ENCODE measurements at regions not wholly inside any gene's neighbourhood (a gene's known extent, or its start where the extent isn't known, plus 50 kb on each side); places are given as distances from the start of the nearest gene placed in this dataset.

DNA sequence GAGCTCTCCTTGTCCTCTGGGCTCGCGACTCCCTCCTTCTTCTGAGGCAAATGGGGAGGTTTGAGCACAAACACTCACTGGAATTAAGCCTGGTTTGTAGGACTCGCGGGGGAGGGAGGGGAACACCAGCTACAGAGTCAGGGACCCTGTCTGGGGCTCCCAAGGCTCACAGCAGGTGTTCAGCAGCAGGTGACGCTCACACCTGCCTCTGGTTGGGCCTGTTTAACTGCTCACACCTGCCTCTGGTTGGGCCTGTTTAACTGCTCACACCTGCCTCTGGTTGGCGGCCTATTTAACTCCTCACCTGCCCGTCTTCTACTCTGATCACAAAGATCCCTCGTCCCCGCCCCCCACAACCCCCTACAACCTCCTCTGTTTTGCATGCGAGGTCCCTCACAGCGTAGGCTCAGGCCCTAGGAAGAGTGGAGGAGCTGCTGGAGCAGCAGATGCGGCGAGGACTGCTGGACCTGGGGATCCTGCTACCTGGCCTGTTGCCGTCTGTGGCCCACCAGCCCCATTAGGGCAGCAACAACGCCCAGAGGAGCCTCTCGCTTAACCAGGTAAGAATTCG lies 181.9 kb downstream of the ERMARD start:
- TF ChIP-seq POLR2A (IDR thresholded peaks at IDR 0.05) (no peak), POLR2AphosphoS5 (IDR thresholded peaks at IDR 0.05) (no peak)
- TF ChIP-seq, protein P1, sequence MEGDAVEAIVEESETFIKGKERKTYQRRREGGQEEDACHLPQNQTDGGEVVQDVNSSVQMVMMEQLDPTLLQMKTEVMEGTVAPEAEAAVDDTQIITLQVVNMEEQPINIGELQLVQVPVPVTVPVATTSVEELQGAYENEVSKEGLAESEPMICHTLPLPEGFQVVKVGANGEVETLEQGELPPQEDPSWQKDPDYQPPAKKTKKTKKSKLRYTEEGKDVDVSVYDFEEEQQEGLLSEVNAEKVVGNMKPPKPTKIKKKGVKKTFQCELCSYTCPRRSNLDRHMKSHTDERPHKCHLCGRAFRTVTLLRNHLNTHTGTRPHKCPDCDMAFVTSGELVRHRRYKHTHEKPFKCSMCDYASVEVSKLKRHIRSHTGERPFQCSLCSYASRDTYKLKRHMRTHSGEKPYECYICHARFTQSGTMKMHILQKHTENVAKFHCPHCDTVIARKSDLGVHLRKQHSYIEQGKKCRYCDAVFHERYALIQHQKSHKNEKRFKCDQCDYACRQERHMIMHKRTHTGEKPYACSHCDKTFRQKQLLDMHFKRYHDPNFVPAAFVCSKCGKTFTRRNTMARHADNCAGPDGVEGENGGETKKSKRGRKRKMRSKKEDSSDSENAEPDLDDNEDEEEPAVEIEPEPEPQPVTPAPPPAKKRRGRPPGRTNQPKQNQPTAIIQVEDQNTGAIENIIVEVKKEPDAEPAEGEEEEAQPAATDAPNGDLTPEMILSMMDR (IDR thresholded peaks at IDR 0.05): no peak
